Activated CD8-positive, alpha-beta T cell treated with anti-CD3 and anti-CD28 coated beads for 36 hours (primary cell): ENCODE measurements at regions not wholly inside any gene's neighbourhood (a gene's known extent, or its start where the extent isn't known, plus 50 kb on each side); places are given as distances from the start of the nearest gene placed in this dataset.

Source experiments
- ATAC-seq: fragments of 200-7000 bp; cut with Tn5 transposase; one replicate; pipeline ENCODE4 v1.10.0; 2021; ENCODE audit warnings: mild to moderate bottlenecking, moderate library complexity
- CTCF ChIA-PET: fragments of 350-600 bp; sonication (Branson Sonifier 250); formaldehyde crosslinking; loops from one replicate; lab custom pipeline; 2021; ENCODE audit warnings: antibody characterized with exemption; lab: Charles Lee
- POLR2A ChIA-PET: fragments of 350-600 bp; sonication (Branson Sonifier 250); formaldehyde crosslinking; loops from one replicate; lab custom pipeline; 2021; ENCODE audit warnings: antibody characterized with exemption; lab: Charles Lee
- DNase-seq: peaks from one replicate; pipeline ENCODE4 v3.0.0-alpha.2; 2020
- H3K27ac Mint-ChIP-seq: one replicate; pipeline ENCODE4 v1.8.0; 2021; ENCODE audit warnings: mild to moderate bottlenecking, mixed read lengths
- H3K27me3 Mint-ChIP-seq: one replicate; pipeline ENCODE4 v1.8.0; 2021; ENCODE audit warnings: mixed read lengths
- H3K36me3 Mint-ChIP-seq: one replicate; pipeline ENCODE4 v1.8.0; 2021; ENCODE audit warnings: low read depth, mixed read lengths
- H3K4me1 Mint-ChIP-seq: one replicate; pipeline ENCODE4 v1.8.0; 2021; ENCODE audit warnings: low read depth, mixed read lengths
- H3K4me3 Mint-ChIP-seq: one replicate; pipeline ENCODE4 v1.8.0; 2021; ENCODE audit warnings: mild to moderate bottlenecking, moderate library complexity, mixed read lengths
- H3K9me3 Mint-ChIP-seq: one replicate; pipeline ENCODE4 v1.8.0; 2021; ENCODE audit warnings: mixed read lengths
- intact Hi-C: fragments of 100-400 bp; cut with micrococcal nuclease; formaldehyde crosslinking; loops from one replicate; pipeline ENCODE4 v1.10.0; 2022
- TF ChIP-seq, protein P1 (sequence below): fragments of 200-600 bp; IDR thresholded peaks from one replicate; pipeline ENCODE4 v1.8.0; 2022; ENCODE audit warnings: antibody characterized with exemption, mild to moderate bottlenecking

GRCh38 chr3:5041315-5041714, 62.1 kb downstream of the BHLHE40 start:
- Mint-ChIP-seq H3K9me3 (no peaks in the 10 kb centered on the region), H3K27me3 (peaks cover 1% of the 10 kb centered on the region), H3K27ac (no peak overlapping the region), H3K4me3 (no peak overlapping the region), H3K36me3 (no peaks in the 10 kb centered on the region), H3K4me1 (peaks cover 26% of the 10 kb centered on the region)
- intact Hi-C loops: no loop called here
- CTCF ChIA-PET: interaction anchor here (0.7 to 2.5 kb wide), 11 partner anchors 9 to 331 kb away, joined by 3 to 16 read pairs (median 4); no protein-coding TSS in a partner anchor
- no peak for DNase-seq
- TF ChIP-seq, protein P1, sequence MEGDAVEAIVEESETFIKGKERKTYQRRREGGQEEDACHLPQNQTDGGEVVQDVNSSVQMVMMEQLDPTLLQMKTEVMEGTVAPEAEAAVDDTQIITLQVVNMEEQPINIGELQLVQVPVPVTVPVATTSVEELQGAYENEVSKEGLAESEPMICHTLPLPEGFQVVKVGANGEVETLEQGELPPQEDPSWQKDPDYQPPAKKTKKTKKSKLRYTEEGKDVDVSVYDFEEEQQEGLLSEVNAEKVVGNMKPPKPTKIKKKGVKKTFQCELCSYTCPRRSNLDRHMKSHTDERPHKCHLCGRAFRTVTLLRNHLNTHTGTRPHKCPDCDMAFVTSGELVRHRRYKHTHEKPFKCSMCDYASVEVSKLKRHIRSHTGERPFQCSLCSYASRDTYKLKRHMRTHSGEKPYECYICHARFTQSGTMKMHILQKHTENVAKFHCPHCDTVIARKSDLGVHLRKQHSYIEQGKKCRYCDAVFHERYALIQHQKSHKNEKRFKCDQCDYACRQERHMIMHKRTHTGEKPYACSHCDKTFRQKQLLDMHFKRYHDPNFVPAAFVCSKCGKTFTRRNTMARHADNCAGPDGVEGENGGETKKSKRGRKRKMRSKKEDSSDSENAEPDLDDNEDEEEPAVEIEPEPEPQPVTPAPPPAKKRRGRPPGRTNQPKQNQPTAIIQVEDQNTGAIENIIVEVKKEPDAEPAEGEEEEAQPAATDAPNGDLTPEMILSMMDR: no peak
- POLR2A ChIA-PET: interaction anchor here (1.0 kb wide), 1 partner anchor 10 kb away, joined by 3 read pairs; no protein-coding TSS in a partner anchor
- ATAC-seq: no peak

DNA sequence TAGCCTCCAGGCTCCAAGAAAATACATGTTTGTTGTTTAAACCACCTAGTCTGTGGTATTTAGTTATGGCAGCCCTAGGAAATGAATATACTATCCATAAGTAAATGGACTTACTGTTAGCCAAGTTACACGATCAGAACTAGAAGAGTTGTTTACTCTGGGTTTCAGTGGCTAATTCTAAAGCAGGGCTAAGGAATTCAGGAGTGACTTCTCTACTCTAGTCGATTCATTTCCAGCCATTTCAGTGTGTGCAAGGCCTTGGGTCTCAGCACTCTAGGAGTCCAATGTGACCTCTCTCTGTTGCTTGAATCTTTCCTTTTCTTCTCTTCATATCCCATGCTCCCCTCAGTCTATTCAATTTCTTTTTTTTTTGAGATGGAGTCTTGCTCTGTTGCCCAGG, 66.7 kb downstream of the BHLHE40 start:
- peaks cover 9% of the 10 kb centered on the region for H3K9me3 Mint-ChIP-seq
- TF ChIP-seq, protein P1: no peak
- H3K4me3 Mint-ChIP-seq: no peak overlapping the region
- no peak for ATAC-seq
- peaks cover 2% of the 10 kb centered on the region for H3K4me1 Mint-ChIP-seq
- POLR2A ChIA-PET: interaction anchor here (1.9 kb wide), 1 partner anchor 66 kb away, joined by 4 read pairs; the partner anchor contains the start of gene BHLHE40
- CTCF ChIA-PET: no interaction called here
- H3K36me3 Mint-ChIP-seq: peaks cover 4% of the 10 kb centered on the region
- peaks cover 1% of the 10 kb centered on the region for H3K27me3 Mint-ChIP-seq
- no peak overlapping the region for H3K27ac Mint-ChIP-seq
- intact Hi-C loops: no loop called here
- no peak for DNase-seq

DNA sequence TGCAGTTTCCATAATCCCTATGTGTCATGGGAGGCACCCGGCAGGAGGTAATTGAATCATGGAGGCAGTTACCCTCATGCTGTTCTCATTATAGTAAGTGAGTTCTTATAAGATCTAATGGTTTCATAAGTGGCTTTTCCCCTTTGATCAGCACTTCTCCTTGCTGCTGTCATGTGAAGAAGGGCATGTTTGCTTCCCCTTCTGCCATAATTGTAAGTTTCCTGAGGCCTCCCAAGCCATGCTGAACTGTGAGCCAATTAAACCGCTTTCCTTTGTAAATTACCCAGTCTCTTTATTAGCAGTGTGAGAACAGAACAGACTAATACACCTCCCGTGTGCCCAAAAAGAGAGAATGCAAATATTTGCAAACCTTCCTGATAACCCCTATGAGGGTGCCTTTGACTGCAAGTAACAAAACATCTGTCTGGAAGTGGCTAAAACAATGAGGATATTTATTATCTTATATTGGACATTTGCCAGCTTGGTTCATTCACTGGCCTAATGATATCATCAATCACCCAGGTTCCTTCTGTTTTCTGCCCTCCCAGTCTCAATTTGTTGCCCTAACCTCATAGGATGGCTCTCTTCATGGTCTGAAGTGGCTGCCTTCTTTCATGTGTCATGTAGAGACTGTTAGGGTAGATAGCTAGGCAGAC, 68.7 kb downstream of the BHLHE40 start:
- CTCF ChIA-PET: interaction anchor here (0.7 kb wide), 1 partner anchor 10 kb away, joined by 3 read pairs; no protein-coding TSS in a partner anchor
- DNase-seq (no peak), ATAC-seq (no peak)
- Mint-ChIP-seq H3K27ac (no peak overlapping the region), H3K9me3 (peaks cover 9% of the 10 kb centered on the region), H3K27me3 (no peaks in the 10 kb centered on the region), H3K36me3 (peaks cover 4% of the 10 kb centered on the region), H3K4me3 (no peak overlapping the region), H3K4me1 (peaks cover 21% of the 10 kb centered on the region)
- POLR2A ChIA-PET: interaction anchor here (1.9 kb wide), 1 partner anchor 68 kb away, joined by 4 read pairs; the partner anchor contains the start of gene BHLHE40
- intact Hi-C loops: no loop called here
- TF ChIP-seq, protein P1: no peak

GRCh38 chr3:5051772-5052171, 70.3 kb upstream of the ARL8B start:
- no peaks in the 10 kb centered on the region for H3K27me3 Mint-ChIP-seq
- CTCF ChIA-PET: interaction anchor here (0.7 to 10.9 kb wide), 8 partner anchors 9 to 418 kb away, joined by 3 to 153 read pairs (median 4); no protein-coding TSS in a partner anchor

More at GRCh38 chr3:5051772-5052171, 70.3 kb upstream of the ARL8B start:
- H3K4me3 Mint-ChIP-seq: no peak overlapping the region
- ATAC-seq (peak; percentile 86), DNase-seq (peak; percentile 55)
- H3K36me3 Mint-ChIP-seq: peaks cover 4% of the 10 kb centered on the region
- H3K9me3 Mint-ChIP-seq: peaks cover 9% of the 10 kb centered on the region
- H3K4me1 Mint-ChIP-seq: peaks cover 43% of the 10 kb centered on the region
- POLR2A ChIA-PET: interaction anchor here (0.7 to 4.9 kb wide), 9 partner anchors 10 to 340 kb away, joined by 3 to 31 read pairs (median 3); no protein-coding TSS in a partner anchor
- H3K27ac Mint-ChIP-seq: peak overlapping the region; percentile 82
- intact Hi-C loops: no loop called here
- TF ChIP-seq, protein P1: no peak
